Caco-2 (cell line): ENCODE measurements at regions not wholly inside any gene's neighbourhood (a gene's known extent, or its start where the extent isn't known, plus 50 kb on each side); places are given as distances from the start of the nearest gene placed in this dataset.
"Not testable (repeated sequence)": the region's sequence is repeated elsewhere in the genome, so short reads cannot be mapped to it uniquely, and the experiment has no call there.

ENCODE experiments used
- BruUV-seq: library from RNA; stranded (reverse); fragments of 400-500 nt; replicated peaks from 2 replicates; lab custom pipeline; 2021; lab: Mats Ljungman, UMichigan
- CTCF ChIA-PET: fragments of 300-600 bp; sonication (Branson Sonifier 250); formaldehyde crosslinking; loops from one replicate; lab custom pipeline; 2022; ENCODE audit warnings: antibody characterized with exemption; lab: Charles Lee
- POLR2A ChIA-PET: fragments of 300-600 bp; sonication (Branson Sonifier 250); formaldehyde crosslinking; loops from one replicate; lab custom pipeline; 2022; ENCODE audit warnings: antibody characterized with exemption; lab: Charles Lee
- DNase-seq, 2 experiments: peaks; one replicate each; pipeline versions ENCODE4 v3.0.0 to v3.0.0-alpha.2; 2020 to 2022
- H3K27me3 ChIP-seq: replicated peaks from 2 replicates; pipeline ENCODE4 v1.6.0; 2011; ENCODE audit warnings: low read length; ENCODE audit not compliant: control insufficient read depth, insufficient read depth
- H3K36me3 ChIP-seq: 2 replicates; pipeline ENCODE4 v1.5.1; 2011; ENCODE audit warnings: low read length; ENCODE audit not compliant: control insufficient read depth, insufficient read depth
- H3K4me1 ChIP-seq: fragments of 250-450 bp; sonication (Bioruptor Pico); 2 replicates; pipeline ENCODE4 v1.5.1; 2020; ENCODE audit warnings: mild to moderate bottlenecking
- H3K4me3 ChIP-seq: 2 replicates; pipeline ENCODE4 v1.5.1; 2011; ENCODE audit warnings: low read depth, mild to moderate bottlenecking, control low read depth, low read length
- H3K9me3 ChIP-seq: fragments of 250-450 bp; sonication (Bioruptor Pico); 2 replicates; pipeline ENCODE4 v1.5.1; 2020; ENCODE audit warnings: mild to moderate bottlenecking, moderate library complexity
- H3K27ac Mint-ChIP-seq: one replicate; pipeline ENCODE4 v1.8.0; 2022; ENCODE audit warnings: mixed read lengths; ENCODE audit not compliant: unreplicated experiment
- H3K27me3 Mint-ChIP-seq: one replicate; pipeline ENCODE4 v1.8.0; 2022; ENCODE audit warnings: mixed read lengths; ENCODE audit not compliant: insufficient read depth, unreplicated experiment
- H3K36me3 Mint-ChIP-seq: one replicate; pipeline ENCODE4 v1.8.0; 2022; ENCODE audit warnings: mild to moderate bottlenecking, mixed read lengths; ENCODE audit not compliant: insufficient read depth, unreplicated experiment
- H3K4me1 Mint-ChIP-seq: one replicate; pipeline ENCODE4 v1.8.0; 2022; ENCODE audit warnings: low read depth, mixed read lengths; ENCODE audit not compliant: unreplicated experiment
- H3K4me3 Mint-ChIP-seq: one replicate; pipeline ENCODE4 v1.8.0; 2022; ENCODE audit warnings: mild to moderate bottlenecking, moderate library complexity, mixed read lengths; ENCODE audit not compliant: unreplicated experiment
- H3K9me3 Mint-ChIP-seq: one replicate; pipeline ENCODE4 v1.8.0; 2022; ENCODE audit warnings: mixed read lengths; ENCODE audit not compliant: unreplicated experiment
- CTCF ChIP-seq, 2 experiments: fragments of 200-600 bp in 1 of 2; IDR thresholded peaks; 1 replicate in 1 of 2; 2 replicates in 1 of 2; pipeline versions ENCODE4 v1.5.1 to v1.8.0; 2011 to 2022; ENCODE audit warnings: antibody characterized with exemption in 1 of 2, control low read depth in 1 of 2, inconsistent platforms in 1 of 2, low read depth in 1 of 2, low read length in 1 of 2, mild to moderate bottlenecking in 1 of 2, moderate library complexity in 1 of 2; ENCODE audit not compliant: insufficient read depth in 1 of 2, severe bottlenecking in 1 of 2, unreplicated experiment in 1 of 2
- intact Hi-C: fragments of 100-400 bp; cut with micrococcal nuclease; formaldehyde crosslinking; loops from one replicate; pipeline ENCODE4 v1.10.0; 2022; ENCODE audit not compliant: unreplicated experiment

GRCh38 chr9:26613851-26614350, 278.7 kb downstream of the CAAP1 start:
- H3K27me3 ChIP-seq, H3K4me1 Mint-ChIP-seq, H3K4me3 ChIP-seq, CTCF ChIA-PET, H3K4me1 ChIP-seq, H3K4me3 Mint-ChIP-seq, H3K9me3 ChIP-seq, H3K36me3 ChIP-seq, BruUV-seq, POLR2A ChIA-PET, H3K27ac Mint-ChIP-seq, H3K9me3 Mint-ChIP-seq, H3K36me3 Mint-ChIP-seq, H3K27me3 Mint-ChIP-seq: not testable (repeated sequence)
- peak in 1 of 2 experiments; percentile 0 for DNase-seq
- TF ChIP-seq CTCF (IDR thresholded peaks at IDR 0.05; ENCODE audit: insufficient read depth in 1 of 2, low read depth in 1 of 2, low read length in 1 of 2, severe bottlenecking in 1 of 2, unreplicated experiment in 1 of 2), result peak in 1 of 2 experiments; percentile 12
- intact Hi-C loops, result loop anchor here (2.0 kb wide), 1 partner anchor 649 kb away; no protein-coding TSS in a partner anchor

- Mint-ChIP-seq H3K4me3 (no peak overlapping the region), H3K36me3 (no peaks in the 10 kb centered on the region), H3K4me1 (no peaks in the 10 kb centered on the region), H3K27ac (no peak overlapping the region), H3K27me3 (no peaks in the 10 kb centered on the region), H3K9me3 (no peaks in the 10 kb centered on the region)
- POLR2A ChIA-PET, result no interaction called here
- CTCF ChIA-PET, result no interaction called here
- TF ChIP-seq CTCF (IDR thresholded peaks at IDR 0.05; ENCODE audit: insufficient read depth in 1 of 2, low read depth in 1 of 2, low read length in 1 of 2, severe bottlenecking in 1 of 2, unreplicated experiment in 1 of 2), result no peak
- no TSS peak for BruUV-seq
- Histone ChIP-seq H3K4me3 (no peak overlapping the region), H3K27me3 (no peaks in the 10 kb centered on the region), H3K4me1 (no peaks in the 10 kb centered on the region), H3K9me3 (no peaks in the 10 kb centered on the region), H3K36me3 (no peaks in the 10 kb centered on the region)
- intact Hi-C loops, result no loop called here
- DNase-seq, result no peak
Observed at GRCh38 chr9:26612211-26612610, 280.4 kb downstream of the CAAP1 start.

GRCh38 chr9:26606756-26607155, 285.8 kb downstream of the CAAP1 start:
- TF ChIP-seq CTCF (IDR thresholded peaks at IDR 0.05; ENCODE audit: insufficient read depth in 1 of 2, low read depth in 1 of 2, low read length in 1 of 2, severe bottlenecking in 1 of 2, unreplicated experiment in 1 of 2), result no peak
- Histone ChIP-seq H3K4me1 (no peaks in the 10 kb centered on the region), H3K9me3 (no peaks in the 10 kb centered on the region), H3K4me3 (no peak overlapping the region), H3K27me3 (no peaks in the 10 kb centered on the region), H3K36me3 (no peaks in the 10 kb centered on the region)
- Mint-ChIP-seq H3K4me1 (no peaks in the 10 kb centered on the region), H3K9me3 (no peaks in the 10 kb centered on the region), H3K36me3 (no peaks in the 10 kb centered on the region), H3K27ac (no peak overlapping the region), H3K27me3 (no peaks in the 10 kb centered on the region), H3K4me3 (no peak overlapping the region)
- CTCF ChIA-PET, result no interaction called here
- no peak for DNase-seq
- POLR2A ChIA-PET, result no interaction called here
- intact Hi-C loops, result no loop called here
- no TSS peak for BruUV-seq
